GM18861 (cell line): ENCODE measurements at regions not wholly inside any gene's neighbourhood (a gene's known extent, or its start where the extent isn't known, plus 50 kb on each side); places are given as distances from the start of the nearest gene placed in this dataset.

ENCODE experiments used
- ATAC-seq: cut with Tn5 transposase; IDR thresholded peaks from one replicate; pipeline ENCODE4 v1.9.1; 2021; ENCODE audit not compliant: unreplicated experiment

DNA sequence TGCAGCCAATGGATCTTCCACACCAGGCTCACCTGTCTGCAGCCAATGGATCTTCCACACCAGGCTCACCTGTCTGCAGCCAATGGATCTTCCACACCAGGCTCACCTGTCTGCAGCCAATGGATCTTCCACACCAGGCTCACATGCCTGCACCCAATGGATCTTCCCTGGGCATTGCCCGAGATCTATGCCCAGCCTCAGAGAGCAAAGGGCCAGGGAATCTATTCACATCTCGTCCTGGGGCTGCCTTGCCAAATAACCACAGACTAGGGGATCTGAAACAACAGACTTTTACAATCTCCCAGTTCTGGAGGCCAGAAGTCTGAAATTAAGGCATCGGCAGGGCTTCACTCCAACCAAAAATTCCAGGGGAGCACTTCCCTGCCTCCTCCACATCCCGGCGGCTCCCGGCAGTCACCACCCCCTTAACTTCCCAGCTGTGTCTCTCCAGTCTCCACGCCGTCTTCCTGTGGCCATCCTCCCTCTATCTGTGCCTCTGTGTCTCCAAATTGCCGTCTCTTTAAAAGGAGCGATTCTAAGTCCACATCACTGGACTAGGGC is 92.4 kb upstream of the PPP2R2D start:
- no peak for ATAC-seq

DNA sequence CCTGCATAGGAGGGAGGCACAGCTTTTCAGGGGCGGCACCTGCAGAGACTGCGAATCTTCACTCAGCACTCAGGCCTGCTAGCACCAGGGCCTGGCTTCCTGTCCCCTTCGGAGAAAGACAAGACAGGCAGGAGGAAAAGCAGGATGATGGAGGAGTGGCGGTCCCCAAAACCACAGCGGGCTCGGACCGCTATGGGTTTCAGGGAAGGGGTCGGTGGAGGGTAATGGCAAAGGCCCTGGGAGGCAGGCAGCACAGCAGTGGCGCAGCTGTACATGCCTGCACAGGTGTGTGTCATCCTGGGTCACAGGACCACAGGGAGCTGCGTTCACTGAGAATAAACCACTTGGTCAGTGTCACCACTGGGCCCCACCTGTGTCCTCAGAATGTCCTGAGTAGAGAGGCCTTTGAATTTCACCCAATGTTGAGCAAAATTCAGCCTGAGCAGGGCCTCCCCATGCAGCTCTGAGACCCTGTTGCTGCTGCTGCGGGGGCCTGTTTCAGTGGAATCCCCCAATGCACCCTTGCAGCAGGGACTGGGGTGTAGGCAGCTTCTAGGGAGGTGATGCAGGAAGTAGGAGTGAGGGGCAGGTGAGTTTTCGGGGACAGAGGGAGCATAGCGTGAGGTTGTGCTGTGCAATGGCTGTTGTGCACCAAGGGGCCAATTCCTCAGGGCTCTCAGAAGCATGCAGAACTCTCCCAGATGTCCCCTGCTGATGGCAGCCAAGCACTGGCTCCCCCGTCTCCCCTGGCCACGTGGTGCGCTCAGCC is 90.6 kb upstream of the PPP2R2D start:
- no peak for ATAC-seq

DNA sequence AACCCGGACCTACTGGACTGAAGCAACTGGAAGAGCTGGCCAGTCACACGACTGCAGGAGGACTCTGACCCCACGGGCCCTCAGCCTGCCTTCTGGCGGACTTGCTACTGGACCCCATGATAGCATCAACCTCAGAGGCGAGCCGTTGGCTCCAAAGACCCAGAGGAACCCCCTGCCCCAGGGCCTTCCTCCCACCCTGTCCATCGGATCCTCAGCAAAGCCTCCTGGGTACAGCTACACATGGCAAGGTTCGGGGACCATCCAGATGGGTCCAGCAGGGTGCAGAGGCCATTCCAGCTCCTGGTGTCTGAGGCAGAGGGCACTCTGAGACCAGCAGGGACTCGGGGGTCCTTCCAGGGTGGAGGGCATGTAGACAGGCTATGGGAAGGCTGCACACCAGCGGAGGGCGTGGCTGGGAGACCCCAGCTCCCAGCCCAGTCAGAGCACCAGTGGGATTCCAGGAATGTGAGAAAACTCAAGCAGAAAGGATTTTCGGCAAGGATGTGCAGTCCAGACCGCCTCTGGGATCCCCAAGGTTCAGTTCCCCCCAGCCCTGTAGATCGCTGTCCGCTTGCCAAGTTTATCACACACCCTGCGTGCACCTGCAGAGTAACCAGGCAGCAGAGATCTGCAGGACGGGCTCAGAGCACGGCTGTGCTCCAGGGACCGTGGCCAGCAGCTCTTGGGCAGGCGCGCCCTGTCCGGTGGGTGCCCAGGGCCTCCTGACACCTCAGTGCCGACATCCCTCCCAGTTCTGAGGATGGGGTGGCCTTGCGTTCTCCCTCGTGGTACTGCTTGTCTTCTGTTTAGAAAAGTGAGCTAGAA is 89.8 kb upstream of the PPP2R2D start:
- ATAC-seq = no peak

DNA sequence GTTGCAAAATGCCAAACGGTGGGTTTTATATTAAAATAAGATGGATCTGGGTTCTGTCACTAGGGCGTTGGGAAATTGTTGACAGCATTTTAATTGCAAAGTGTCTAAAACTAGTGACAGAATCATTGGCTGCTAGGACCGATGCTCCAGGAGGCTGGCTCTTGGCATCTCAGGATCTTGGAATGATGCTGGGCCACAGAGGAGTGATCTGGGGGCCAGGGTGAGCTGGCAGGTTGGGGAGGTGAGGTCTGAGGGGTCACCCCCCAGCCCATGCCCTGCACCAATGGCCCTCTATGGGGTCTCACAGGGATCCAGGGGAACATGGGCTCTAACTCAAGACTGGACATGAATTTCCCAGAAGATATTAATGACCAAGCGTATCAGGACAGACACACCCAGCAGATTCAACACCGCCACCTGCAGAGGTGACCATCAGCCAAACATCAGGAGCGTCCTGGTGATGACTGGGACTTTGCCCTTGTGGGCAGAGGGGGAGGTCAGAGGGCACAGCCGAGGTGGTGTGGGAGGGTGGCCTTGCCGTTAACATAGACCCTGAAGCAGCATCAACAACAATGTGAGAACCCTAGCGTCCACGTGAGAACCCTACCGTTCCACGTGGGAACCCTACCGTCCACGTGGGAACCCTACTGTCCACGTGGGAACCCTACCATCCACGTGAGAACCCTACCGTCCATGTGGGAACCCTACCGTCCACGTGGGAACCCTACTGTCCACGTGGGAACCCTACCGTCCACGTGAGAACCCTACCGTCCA is 89.0 kb upstream of the PPP2R2D start:
- ATAC-seq = no peak

DNA sequence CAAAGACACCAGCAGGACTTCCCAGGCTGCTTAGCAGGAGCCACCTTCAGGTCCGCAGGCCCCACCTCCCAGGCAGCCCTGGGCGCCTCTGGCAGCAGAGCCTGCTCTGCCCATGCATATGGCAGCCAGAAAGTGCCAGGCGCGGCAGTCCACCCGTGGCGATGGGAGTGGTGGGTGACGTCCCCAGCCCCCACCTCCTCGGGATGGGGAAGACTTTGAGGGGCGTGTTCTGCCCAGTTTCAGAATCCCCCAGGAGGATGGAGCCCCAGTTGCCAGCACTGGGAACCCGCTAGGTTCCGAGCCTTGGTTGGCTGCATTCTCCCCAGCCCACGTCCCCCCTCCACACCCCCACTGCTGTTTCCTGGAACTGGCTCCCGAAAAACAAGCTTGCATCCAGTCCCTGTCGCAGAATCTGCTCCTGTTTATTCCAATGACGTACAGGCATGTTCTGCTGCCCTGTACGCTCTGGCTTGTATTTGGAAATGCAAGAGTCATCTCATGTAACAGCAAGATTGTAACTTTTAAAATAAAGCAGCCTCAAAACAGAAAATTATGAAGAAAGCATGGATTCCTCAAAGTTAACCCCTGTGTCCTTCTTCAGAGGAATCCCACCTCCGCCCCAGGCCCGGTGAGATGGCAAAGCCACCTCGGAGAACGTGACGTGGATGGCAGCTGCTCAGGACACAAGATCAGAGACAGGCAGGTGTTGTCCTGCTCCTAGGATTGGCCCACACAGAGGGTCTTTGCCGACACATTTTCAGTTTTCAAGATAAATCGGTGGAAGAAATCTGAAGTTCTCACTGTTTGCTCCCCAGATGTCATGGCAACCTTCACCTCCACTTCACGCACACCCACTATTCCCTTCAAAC is 87.8 kb upstream of the PPP2R2D start:
- no peak for ATAC-seq

DNA sequence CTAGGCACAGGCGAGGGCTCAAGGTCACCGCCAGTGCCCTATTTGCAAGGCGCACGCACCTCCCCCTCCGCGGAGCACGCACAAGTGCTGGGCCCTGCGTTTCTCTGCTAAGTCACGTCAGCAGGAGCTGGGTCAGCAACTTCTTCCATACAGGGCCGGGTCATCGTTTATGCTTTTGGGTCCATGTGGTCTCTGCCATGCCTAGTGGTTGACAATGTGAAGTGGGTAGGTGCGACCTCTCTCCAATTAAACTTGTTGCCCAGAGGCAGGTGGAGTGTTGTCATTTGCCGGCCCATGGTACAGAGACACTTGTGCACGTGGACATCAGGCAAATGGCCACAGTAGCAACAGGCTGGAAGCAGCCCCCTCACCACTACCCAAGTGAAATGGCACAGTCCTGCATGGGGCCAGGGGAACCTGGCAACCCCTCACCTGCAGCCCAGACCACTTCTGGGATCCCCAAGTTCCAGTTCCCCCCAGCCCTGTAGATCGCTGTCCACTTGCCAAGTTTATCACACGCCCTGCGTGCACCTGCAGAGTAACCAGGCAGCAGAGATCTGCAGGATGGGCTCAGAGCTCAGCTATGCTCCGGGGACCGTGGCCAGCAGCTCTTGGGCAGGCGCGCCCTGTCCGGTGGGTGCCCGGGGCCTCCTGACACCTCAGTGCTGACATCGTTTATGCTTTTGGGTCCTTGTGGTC is 86.1 kb upstream of the PPP2R2D start:
- ATAC-seq = no peak

DNA sequence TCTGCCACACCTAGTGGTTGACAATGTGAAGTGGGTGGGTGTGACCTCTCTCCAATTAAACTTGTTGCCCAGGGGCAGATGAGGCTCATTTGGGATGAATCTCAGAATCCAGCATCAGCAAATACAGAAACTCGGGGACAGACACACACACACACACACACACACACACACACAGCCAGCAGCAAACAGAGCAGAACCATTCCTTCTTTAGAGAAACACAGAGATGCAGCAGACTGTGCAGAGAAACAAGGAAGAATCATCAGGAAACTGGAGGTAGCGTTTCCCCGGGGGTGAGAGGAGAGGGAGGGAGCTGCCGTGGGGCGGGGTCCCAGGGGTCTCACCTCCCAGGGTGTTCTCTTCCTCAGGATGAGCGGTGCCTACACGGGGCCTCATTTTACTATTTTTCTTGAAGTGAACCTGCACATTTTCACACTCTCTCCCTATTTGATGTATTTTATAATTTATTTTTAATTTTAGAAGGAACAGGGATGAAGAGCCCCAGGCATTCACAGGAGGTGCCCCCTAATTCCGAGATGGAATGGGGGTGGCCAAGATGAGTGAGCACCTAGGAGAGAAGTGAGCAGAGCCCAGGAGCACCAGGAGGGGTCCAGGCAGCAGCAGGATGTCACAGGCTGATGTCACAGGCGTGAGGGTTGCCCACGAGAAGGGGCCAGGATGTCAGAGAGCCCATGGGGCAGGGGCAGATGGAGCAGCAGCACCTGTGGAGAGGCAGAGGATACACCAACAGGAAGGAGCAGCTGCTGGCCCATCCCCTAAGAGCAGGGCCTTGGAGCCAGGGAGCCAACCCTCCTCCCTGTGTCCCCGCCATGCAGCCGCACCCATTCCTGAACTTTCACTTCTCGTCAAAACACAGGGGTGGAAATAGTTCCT is 85.3 kb upstream of the PPP2R2D start:
- no peak for ATAC-seq

DNA sequence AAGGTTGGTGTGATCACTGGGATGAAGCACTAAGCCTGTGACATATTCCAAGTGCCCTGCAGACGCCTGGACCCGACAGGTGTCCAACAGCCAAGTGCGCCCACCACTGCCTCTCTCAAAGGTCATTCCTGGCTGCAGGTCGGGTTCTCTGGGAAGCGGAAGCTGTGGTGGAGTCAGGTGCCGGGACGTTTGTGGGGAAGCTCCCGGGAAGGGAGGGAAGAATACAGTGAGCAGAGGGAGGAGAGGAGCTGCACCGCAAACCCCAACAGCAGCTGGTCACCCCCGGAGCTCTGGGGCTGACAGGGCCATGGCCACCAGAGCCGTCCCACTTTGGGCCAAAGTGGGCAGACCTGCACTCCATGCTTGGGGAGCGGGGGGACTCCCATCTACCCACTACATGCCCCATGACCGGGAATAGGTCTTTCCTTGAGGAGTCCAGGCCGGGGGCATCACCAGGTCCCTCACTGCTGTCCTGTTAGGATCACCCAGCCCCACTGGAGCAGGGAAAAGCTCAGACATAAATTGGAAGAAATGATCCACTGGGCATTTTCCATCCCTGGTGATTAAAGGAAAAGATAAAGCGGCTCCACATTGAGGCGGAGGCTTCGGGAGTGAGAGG is 84.5 kb upstream of the PPP2R2D start:
- ATAC-seq = no peak

DNA sequence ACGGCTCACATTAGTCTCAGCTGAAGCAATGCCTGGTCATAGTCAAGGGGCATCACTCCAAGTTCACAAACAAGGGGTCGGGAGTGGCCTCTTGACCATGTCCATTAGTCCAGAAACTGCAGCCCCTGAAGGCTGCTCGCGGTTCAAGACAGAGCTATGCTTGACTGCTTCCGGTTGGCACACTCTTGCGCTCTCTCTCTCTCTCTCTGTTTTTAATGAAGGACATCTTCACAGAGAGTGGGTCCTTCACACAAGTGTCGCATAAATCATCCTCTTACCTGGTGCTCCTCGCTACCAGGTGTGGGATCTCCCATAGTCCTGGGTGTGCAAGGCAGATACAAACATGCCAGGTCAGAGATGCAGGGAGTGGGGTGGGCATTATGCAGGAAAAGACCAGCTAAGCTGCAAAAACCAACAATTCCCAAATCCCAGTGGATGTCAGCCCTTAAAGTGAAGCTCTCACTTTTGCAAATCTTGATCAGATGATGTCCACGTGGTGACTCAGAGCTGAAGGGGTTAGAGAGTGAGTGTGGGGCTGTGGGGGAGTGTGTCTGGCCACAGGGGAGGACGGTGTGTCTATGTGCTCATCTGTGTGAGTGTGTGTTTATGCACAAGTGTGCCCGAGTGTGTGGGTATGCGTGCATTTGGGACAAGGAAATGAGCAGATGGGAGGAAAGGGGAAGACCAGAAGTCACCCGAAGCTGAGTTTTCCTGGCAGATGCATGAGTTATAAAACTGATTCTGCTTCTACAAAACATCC is 83.7 kb upstream of the PPP2R2D start:
- ATAC-seq = no peak

DNA sequence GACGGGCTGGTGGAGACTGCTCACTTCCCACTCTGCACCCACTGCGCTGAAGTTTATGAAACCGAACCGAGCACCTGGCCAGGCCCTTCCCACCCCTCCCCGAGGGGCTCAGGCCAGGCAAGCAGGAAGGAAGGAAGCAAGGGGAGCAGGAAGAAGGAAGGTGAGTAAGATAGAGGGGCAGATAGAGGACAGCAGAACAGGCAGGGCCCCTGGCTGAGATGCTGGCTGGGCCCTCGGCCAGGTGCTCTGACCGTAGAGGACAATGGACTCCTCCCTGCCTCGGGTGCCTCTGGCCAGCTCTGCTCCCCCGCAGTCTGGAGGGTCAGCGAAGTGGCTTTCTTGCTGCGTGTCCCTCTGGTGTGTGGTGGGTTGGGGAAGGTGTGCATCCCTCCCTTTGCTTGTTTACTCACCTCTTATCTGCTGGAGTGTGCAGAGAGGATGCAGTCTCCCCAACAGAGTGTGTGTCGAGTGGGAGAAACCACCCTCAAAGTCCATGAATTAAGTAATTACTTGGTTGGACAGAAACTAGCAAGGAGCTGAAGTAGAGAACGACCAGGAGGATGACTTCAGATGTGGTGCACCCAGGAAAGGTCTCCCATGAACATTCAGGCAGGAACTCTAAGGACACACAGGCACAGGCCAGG is 82.8 kb upstream of the PPP2R2D start:
- no peak for ATAC-seq

DNA sequence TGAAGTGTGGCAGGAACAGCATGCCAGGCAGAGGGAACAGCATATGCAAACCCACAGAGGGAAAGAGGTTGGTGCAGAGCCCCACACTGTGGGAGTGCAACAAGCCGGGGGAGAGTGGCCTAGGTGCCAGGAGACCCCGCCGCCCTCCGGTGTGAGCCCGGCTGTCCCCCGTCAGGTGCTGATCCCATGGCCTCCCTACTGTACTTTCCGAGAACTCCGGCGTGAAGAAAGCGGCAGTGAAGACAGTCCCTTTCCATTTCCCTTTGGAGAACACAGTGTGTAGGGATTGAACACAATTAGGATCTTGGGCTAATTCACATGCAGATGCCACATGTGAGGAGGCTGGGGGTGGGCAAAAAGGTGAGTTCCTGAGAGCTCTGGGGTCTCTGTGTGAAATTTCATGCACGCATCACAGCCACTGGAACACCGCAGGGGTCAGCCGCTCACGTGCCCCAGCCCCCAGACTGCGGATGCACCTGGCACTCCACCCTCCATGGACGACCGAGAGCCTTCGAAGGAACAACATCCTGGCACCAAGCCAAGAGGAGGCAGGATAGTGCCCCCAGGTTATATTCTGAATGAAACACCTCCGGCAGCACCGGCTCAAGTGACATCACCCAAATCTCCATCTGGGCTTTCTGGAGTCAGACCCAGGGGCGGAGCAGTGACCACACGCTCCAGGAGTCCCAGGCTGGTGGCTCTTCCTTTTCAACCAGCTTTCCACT is 82.1 kb upstream of the PPP2R2D start:
- ATAC-seq = no peak

DNA sequence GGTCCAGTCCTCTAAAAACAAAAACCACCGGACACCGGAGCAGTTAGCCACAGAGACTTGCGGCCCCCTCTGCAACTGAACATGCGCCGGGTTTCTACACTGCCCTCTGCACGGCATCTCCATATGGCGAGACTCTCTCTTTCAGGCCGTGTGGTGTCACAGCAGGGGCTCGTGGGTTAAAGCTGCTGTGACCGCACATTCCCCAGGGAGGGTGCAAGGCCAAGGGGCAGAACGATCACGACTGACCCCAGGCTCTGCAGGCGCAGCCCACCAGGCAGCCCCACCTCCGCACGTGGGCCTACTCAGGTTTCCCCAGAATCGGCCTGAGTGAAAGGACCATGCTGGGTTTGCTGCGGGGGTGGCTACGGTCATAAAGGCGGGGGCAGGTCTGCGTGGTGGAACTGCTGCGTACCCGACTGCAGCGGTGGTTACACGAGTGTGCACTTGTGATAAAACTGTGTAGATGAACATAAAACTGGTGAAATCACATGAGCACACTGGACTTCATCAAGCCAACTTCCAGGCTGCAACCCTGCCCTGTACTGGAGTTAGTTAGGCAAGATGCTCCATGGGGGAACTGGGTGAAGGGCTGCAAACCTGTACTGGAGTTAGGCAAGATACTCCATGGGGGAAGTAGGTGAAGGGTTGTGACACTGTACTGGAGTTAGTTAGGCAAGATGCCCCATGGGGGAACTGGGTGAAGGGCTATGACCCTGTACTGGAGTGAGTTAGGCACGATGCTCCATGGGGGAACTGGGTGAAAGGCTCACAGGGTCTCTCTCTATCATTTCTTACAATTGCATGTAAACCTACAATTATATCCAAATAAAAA is 81.4 kb upstream of the PPP2R2D start:
- ATAC-seq = no peak

DNA sequence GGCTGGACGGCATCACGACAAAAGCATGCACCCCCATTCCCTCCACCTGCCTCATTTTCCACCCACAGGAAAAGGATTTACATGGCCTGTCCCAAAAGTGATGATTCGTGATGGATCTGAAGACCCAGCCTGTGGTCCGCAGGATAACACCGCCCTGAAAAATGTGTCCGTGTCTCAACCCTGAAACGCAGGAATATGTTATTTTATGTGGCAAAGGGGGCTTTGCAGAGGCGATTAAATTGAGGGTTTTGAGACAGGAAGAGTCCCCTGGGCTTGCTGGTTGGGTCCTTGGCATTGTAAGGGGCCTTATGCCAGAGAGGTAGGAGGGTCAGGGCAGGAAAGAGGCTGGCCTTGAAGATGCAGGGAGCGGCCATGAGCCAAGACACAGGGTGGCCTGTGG is 80.2 kb upstream of the PPP2R2D start:
- ATAC-seq = no peak

DNA sequence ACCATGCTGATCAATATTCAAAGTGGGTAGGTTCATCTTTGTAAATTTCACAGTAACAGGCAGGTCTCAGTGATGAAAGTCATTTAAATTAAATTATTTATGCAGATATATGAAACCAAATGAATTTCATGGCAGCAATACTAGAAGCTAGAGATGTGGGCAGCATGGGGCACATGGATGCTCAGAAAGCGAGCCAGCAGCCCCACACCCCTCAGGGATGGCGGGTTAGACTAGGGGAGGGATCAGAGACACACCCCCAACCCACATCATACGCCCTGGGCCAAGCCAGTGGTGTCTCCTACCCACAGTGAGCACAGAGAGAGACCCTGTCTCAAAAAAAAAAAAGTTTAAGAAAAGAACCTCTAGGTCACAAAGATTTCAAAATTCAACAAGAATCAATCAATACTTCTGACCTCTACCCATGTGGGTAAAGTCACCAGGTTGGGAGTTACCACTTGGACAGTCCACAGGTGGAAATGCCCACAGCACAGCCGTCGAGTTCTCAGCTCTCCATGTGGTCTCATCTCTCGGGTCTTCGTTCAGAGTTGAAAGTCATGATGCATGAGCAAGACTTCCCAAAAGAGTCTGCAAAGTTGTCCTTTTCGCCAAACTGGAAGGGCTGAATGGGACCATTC is 79.3 kb upstream of the PPP2R2D start:
- no peak for ATAC-seq

DNA sequence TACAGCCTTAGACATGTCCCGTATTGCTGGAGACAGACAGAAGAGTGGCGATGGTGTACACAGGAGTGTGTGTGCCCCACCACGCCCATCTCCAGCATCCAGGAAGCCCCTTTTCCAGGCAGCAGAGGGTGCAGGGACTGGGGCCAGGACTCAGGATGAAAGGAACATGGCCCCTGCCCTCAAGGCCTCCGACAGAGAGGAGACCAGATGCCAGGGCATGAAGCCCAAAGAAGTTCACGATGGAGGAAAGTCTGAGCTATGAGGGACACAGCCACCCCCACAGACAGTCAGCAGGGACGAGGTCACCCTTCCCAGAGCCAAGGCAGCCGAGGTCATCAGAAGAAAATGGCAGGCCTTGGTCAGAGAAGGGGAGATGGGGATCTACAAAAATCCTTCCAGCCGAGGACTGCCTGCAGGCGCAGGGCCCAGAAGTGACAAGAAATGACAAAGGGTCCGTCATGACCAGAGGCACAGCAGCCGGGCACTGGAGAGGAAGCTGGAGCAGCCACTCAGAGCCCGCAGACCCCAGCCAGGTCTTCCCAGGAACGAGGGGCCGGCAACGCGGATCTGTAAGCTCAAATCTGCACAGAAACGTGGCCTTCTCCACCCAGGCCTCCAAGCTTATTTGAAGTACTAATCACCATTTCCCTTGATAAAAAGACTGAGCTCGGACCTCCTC is 78.7 kb upstream of the PPP2R2D start:
- ATAC-seq = no peak
